ENCODE measurements at regions not wholly inside any gene's neighbourhood (a gene's known extent, or its start where the extent isn't known, plus 50 kb on each side); places are given as distances from the start of the nearest gene placed in this dataset.
A peak's percentile ranks its signal among the peaks of the same experiment; 100 is the strongest.
"Not testable (repeated sequence)": the region's sequence is repeated elsewhere in the genome, so short reads cannot be mapped to it uniquely, and the experiment has no call there.

GRCh38 chr2:42976351-42976750 lies 184.0 kb upstream of the HAAO start:
- Histone ChIP-seq H3K27me3 (ENCODE audit: control insufficient read depth, insufficient read depth, low read length) (no peaks in the 10 kb centered on the region), H3K36me3 (replicated peaks; ENCODE audit: control insufficient read depth, insufficient read depth, low read length) (no peaks in the 10 kb centered on the region), H3K4me3 (ENCODE audit: insufficient read depth, low read depth, low read length) (no peak overlapping the region)
- DNase-seq = no peak

DNA sequence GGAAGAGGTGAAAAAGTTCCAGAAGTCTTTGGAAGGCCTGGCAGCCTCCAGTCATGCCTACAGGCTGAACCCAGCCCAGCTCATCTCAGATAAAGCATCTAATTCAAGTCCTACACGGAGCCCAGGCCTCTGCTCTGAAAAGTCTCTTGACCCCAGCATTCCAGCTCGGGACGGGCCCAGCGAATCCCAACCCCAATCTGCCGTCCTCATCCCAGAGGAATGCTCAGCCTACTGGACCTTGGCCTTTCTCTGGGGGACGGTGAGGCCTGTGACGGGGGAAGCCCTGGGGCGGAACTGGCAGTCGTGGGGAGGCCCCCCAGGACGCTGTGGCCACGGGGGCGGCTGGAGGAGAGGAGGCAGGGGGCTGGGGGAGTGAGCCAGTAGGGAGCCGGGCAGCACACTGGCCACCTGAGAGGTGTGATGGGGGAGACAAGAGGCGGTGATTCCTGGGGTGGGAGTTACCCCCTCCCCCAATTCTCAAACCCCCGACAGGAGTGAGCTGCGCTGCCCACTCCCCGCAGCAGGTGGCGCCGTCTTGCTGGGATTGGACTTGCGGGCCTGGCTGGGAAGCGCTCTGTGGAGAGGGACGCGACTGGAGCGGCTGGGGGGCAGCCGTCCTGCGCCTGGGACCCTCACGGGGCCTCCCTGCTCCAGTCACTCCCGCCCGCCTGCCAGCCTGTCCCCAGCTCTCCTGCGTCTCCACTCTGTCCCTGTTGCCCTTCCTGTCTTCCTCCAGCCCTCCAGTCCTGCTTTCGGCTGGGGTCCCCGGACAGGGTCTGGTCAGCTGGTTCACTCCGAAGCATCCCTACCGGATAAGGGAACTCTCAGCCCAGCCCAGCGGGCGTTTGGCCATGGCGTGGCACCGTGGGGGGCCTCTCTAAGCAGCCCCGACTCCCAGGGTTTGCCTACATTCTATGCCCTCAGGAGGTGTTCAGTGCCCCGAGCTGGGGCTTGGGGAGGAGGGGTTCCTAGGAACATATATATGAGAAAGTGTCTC lies 182.6 kb upstream of the HAAO start:
- H3K36me3 ChIP-seq (replicated peaks; ENCODE audit: control insufficient read depth, insufficient read depth, low read length) = no peaks in the 10 kb centered on the region
- peak overlapping the region; percentile 33 for H3K4me3 ChIP-seq (ENCODE audit: insufficient read depth, low read depth, low read length)
- DNase-seq = peak; percentile 94
- no peaks in the 10 kb centered on the region for H3K27me3 ChIP-seq (ENCODE audit: control insufficient read depth, insufficient read depth, low read length)

DNA sequence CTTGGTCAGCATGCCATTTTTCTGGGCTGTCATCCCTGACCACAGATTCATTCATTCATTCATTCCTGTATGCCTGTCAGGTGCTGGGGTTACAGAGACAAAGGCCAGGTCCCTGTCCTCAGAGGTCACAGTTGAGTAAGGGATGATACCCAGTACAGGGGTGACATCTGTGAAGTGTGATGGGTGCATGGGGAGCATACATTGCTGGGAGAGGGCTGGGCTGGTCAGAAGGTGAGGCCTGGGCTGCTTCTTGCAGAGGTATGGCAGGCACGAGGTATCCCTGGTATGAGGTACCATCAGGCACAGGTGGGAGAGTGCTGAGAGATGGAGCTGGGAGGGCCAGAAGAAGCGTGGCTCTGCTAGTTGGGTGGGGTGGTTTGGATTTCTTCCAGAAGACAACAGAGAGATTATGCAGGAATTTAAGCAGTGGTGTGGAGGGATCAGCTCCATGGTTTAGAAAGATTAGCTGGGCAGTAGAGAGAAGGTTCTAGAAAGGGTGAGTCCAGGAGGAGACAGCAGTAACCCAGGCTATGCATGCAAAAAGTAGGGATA lies 181.9 kb upstream of the HAAO start:
- H3K27me3 ChIP-seq (ENCODE audit: control insufficient read depth, insufficient read depth, low read length) = no peaks in the 10 kb centered on the region
- DNase-seq = no peak
- H3K36me3 ChIP-seq (replicated peaks; ENCODE audit: control insufficient read depth, insufficient read depth, low read length) = no peaks in the 10 kb centered on the region
- H3K4me3 ChIP-seq (ENCODE audit: insufficient read depth, low read depth, low read length) = no peak overlapping the region

DNA sequence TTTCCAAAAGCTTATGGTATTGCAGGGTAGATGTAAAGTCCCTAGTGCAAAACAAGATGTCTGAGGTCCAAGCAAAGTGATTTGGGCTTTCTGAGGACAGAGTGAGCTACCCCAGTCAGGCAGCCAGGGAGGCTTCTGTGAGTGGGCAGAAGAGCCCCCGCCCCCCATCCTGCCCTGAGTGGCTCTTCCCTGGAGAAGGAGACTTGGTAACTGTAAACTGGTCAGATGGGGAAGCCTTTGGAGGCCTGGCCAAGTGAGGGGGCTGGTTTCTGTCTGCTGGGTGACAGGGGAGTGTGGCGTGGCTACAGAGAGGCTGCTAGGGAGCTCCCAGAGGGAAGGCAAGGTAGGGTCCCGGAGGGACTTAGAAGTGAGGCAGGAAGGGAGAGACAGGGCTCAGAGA lies 181.3 kb upstream of the HAAO start:
- Histone ChIP-seq H3K27me3 (ENCODE audit: control insufficient read depth, insufficient read depth, low read length) (no peaks in the 10 kb centered on the region), H3K36me3 (replicated peaks; ENCODE audit: control insufficient read depth, insufficient read depth, low read length) (no peaks in the 10 kb centered on the region), H3K4me3 (ENCODE audit: insufficient read depth, low read depth, low read length) (no peak overlapping the region)
- DNase-seq = no peak

GRCh38 chr2:42972933-42973516 lies 180.6 kb upstream of the HAAO start:
- not testable (repeated sequence) for H3K36me3 ChIP-seq (replicated peaks; ENCODE audit: control insufficient read depth, insufficient read depth, low read length); H3K27me3 ChIP-seq (ENCODE audit: control insufficient read depth, insufficient read depth, low read length); H3K4me3 ChIP-seq (ENCODE audit: insufficient read depth, low read depth, low read length); DNase-seq

GRCh38 chr2:42971947-42972736 lies 179.8 kb upstream of the HAAO start:
- Histone ChIP-seq H3K36me3 (replicated peaks; ENCODE audit: control insufficient read depth, insufficient read depth, low read length) (no peaks in the 10 kb centered on the region), H3K27me3 (ENCODE audit: control insufficient read depth, insufficient read depth, low read length) (no peaks in the 10 kb centered on the region), H3K4me3 (ENCODE audit: insufficient read depth, low read depth, low read length) (no peak overlapping the region)
- no peak for DNase-seq

GRCh38 chr2:42971381-42971780 lies 179.0 kb upstream of the HAAO start:
- H3K36me3 ChIP-seq (replicated peaks; ENCODE audit: control insufficient read depth, insufficient read depth, low read length) = no peaks in the 10 kb centered on the region
- H3K27me3 ChIP-seq (ENCODE audit: control insufficient read depth, insufficient read depth, low read length) = no peaks in the 10 kb centered on the region
- no peak overlapping the region for H3K4me3 ChIP-seq (ENCODE audit: insufficient read depth, low read depth, low read length)
- no peak for DNase-seq

GRCh38 chr2:42970151-42970550 lies 177.8 kb upstream of the HAAO start:
- H3K27me3 ChIP-seq (ENCODE audit: control insufficient read depth, insufficient read depth, low read length) = no peaks in the 10 kb centered on the region
- no peaks in the 10 kb centered on the region for H3K36me3 ChIP-seq (replicated peaks; ENCODE audit: control insufficient read depth, insufficient read depth, low read length)
- no peak for DNase-seq
- no peak overlapping the region for H3K4me3 ChIP-seq (ENCODE audit: insufficient read depth, low read depth, low read length)

GRCh38 chr2:42969231-42970150 lies 177.1 kb upstream of the HAAO start:
- DNase-seq = no peak

GRCh38 chr2:42967959-42968674 lies 175.7 kb upstream of the HAAO start:
- no peak overlapping the region for H3K4me3 ChIP-seq (ENCODE audit: insufficient read depth, low read depth, low read length)
- H3K36me3 ChIP-seq (replicated peaks; ENCODE audit: control insufficient read depth, insufficient read depth, low read length) = no peaks in the 10 kb centered on the region
- no peaks in the 10 kb centered on the region for H3K27me3 ChIP-seq (ENCODE audit: control insufficient read depth, insufficient read depth, low read length)
- DNase-seq = no peak

More at GRCh38 chr2:42969231-42970150, 177.1 kb upstream of the HAAO start:
- no peaks in the 10 kb centered on the region for H3K36me3 ChIP-seq (replicated peaks; ENCODE audit: control insufficient read depth, insufficient read depth, low read length)
- no peaks in the 10 kb centered on the region for H3K27me3 ChIP-seq (ENCODE audit: control insufficient read depth, insufficient read depth, low read length)
- no peak overlapping the region for H3K4me3 ChIP-seq (ENCODE audit: insufficient read depth, low read depth, low read length)

GRCh38 chr2:42965910-42966309 lies 173.5 kb upstream of the HAAO start:
- Histone ChIP-seq H3K4me3 (ENCODE audit: insufficient read depth, low read depth, low read length) (no peak overlapping the region), H3K36me3 (replicated peaks; ENCODE audit: control insufficient read depth, insufficient read depth, low read length) (no peaks in the 10 kb centered on the region), H3K27me3 (ENCODE audit: control insufficient read depth, insufficient read depth, low read length) (no peaks in the 10 kb centered on the region)
- no peak for DNase-seq

- H3K27me3 ChIP-seq (ENCODE audit: control insufficient read depth, insufficient read depth, low read length) = no peaks in the 10 kb centered on the region
- DNase-seq = no peak
- no peaks in the 10 kb centered on the region for H3K36me3 ChIP-seq (replicated peaks; ENCODE audit: control insufficient read depth, insufficient read depth, low read length)
- H3K4me3 ChIP-seq (ENCODE audit: insufficient read depth, low read depth, low read length) = no peak overlapping the region
These were observed 172.8 kb upstream of the HAAO start for GRCh38 chr2:42965196-42965595.

GRCh38 chr2:42964439-42965083 lies 172.2 kb upstream of the HAAO start:
- no peaks in the 10 kb centered on the region for H3K27me3 ChIP-seq (ENCODE audit: control insufficient read depth, insufficient read depth, low read length)
- no peaks in the 10 kb centered on the region for H3K36me3 ChIP-seq (replicated peaks; ENCODE audit: control insufficient read depth, insufficient read depth, low read length)
- no peak overlapping the region for H3K4me3 ChIP-seq (ENCODE audit: insufficient read depth, low read depth, low read length)
- DNase-seq = no peak
